ENCODE measurements at regions not wholly inside any gene's neighbourhood (a gene's known extent, or its start where the extent isn't known, plus 50 kb on each side); places are given as distances from the start of the nearest gene placed in this dataset.

DNA sequence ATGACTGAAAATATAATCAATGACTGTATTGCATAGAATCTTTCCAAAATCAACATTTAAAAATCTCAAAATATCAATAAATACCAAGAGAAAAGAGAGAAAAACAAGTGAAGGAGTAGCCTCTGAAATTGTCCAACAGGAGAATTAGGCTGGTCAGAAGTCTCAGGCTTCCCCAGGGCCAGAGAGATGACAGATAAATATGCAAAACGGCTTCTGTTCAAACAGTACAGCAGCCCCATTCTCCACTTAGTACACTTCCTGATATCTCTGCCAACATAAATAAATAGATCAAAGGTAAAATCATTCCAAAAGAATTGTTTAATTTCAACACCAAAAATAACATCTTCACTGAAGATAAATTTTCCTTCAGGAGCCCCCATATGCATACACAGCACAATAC lies 204.7 kb upstream of the GABRA2 start:
- H3K36me3 Mint-ChIP-seq: no peaks in the 10 kb centered on the region
- no peak overlapping the region for H3K27ac Mint-ChIP-seq
- DNase-seq (ENCODE audit: low spot score in 2 of 2) (no peak), ATAC-seq (no peak)
- peaks cover 21 to 28% of the 10 kb centered on the region in 2 donors for H3K9me3 Mint-ChIP-seq

DNA sequence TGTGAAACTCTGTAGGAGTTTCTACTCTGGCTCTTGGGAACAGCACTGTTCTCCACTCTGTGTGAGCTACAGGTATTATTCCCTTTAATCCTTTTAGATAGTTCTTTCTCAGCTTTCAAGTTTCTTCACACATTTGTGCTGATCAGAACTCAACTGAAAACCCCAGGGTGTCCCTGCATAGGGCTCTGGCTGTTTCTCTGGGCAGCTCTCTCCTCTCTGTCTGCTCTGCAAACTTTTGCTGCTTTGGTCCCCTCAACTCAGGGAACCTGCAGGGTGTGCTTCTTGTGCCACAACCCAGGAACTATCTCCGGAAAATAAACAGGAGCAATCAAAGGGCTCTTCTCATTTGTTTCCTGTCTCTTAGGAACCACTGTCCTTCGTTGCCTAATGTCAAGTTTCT lies 196.6 kb upstream of the GABRA2 start:
- H3K9me3 Mint-ChIP-seq: peaks cover 4 to 11% of the 10 kb centered on the region in 2 donors
- no peak for ATAC-seq
- no peak for DNase-seq (ENCODE audit: low spot score in 2 of 2)

DNA sequence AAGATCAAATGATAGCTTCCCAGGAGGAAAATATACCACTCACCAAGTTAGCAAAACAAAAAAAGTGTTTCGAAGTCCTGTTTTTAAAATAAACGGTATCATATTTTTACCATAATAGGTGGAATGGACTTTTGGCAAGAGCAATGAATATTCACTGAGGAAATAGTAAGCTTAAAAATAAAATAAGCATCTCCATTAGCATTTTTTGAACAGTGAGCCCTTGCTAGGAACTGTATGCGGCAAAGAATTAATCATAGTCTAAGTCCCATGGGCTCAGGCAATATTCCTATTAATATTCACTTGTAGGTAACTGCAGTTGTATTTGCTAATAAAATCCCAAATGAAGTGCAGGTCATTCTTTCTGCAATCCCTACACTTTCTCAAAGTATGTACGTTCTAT lies 191.7 kb upstream of the GABRA2 start:
- no peak for ATAC-seq
- no peak for DNase-seq (ENCODE audit: low spot score in 2 of 2)
- H3K9me3 Mint-ChIP-seq: peaks cover 2 to 4% of the 10 kb centered on the region in 2 donors
- no peak overlapping the region for H3K27ac Mint-ChIP-seq
- no peaks in the 10 kb centered on the region for H3K36me3 Mint-ChIP-seq

More for the DNA sequence above, 196.6 kb upstream of the GABRA2 start:
- Mint-ChIP-seq H3K27ac (peak overlapping the region in 1 of 2 donors; percentile 22), H3K36me3 (no peaks in the 10 kb centered on the region)

DNA sequence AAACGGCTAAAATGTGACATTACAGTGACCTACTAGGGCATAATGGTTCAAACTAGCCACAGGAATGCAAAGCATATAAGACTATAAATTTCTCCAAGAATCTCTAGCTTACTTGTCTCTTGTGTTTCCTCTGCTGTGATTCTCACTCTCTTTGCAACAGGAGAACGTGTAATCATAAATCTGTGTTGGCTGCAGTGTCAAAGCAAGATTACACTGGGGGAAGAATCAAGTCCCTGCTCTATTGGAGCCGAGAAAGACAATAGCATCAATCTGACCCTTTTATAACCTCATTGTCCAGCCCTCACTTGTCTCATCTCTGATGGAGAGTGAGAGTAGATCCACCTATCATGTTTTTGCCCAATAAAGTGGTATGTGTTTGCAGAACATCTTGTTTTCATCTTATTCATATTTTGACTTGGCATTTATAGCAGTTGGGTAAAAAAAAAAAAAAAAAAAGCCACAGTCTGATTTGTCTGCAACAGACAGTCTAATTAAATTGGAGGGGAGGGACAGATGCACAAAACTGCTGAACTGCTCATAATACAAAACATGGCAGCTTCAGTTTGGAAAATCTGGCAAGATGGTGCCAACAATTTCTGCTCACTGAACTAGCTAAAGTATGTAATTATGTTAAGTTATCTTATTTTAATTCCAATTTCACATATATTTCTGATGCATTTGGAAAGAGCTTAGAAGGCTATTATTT lies 165.0 kb upstream of the GABRA2 start:
- no peak for DNase-seq (ENCODE audit: low spot score in 2 of 2)
- no peak for ATAC-seq
- H3K9me3 Mint-ChIP-seq: peaks cover 4 to 8% of the 10 kb centered on the region in 2 donors
- no peak overlapping the region for H3K27ac Mint-ChIP-seq
- H3K36me3 Mint-ChIP-seq: no peaks in the 10 kb centered on the region

DNA sequence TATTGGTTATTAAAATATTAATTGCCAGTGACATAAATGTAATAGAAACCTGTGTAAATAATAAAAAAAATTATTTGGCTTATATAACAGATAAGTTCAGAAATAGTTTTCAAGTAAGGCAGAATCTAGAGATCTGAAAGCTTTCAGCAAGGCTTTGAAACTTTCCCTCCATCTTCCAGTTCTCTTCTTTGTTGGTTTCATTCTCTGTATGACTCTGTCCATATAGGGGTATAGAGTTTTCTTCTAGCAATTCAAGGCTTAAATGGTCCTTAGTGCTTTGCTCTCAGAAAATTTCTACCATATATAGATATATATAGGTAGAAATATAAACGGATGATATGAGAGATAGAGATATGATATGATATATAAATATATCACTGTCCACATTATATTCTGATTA lies 160.5 kb upstream of the GABRA2 start:
- no peak overlapping the region for H3K27ac Mint-ChIP-seq
- no peak for ATAC-seq
- DNase-seq (ENCODE audit: low spot score in 2 of 2): no peak
- peaks cover 6 to 8% of the 10 kb centered on the region in 2 donors for H3K9me3 Mint-ChIP-seq
- H3K36me3 Mint-ChIP-seq: no peaks in the 10 kb centered on the region

DNA sequence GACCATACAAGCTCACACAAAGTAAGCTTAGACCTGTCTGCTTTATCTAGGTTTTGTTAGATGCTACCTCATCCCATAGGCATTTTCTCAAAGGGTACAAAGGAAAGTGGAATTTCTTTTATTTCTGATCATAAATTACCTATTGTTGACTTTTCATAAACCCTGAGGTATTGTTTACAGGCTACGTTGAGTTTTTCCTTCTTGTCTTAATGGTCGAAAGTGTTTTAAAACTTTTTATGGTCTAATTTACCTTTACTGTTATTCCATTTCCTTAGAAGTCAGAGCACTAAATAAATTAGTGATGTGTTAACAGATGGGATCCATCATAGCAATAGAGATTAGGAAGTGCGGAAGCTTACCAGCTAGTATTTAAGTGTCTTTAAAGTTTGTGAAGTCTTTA lies 159.2 kb upstream of the GABRA2 start:
- Mint-ChIP-seq H3K27ac (no peak overlapping the region), H3K9me3 (peaks cover 7 to 10% of the 10 kb centered on the region in 2 donors), H3K36me3 (no peaks in the 10 kb centered on the region)
- no peak for ATAC-seq
- DNase-seq (ENCODE audit: low spot score in 2 of 2): no peak

DNA sequence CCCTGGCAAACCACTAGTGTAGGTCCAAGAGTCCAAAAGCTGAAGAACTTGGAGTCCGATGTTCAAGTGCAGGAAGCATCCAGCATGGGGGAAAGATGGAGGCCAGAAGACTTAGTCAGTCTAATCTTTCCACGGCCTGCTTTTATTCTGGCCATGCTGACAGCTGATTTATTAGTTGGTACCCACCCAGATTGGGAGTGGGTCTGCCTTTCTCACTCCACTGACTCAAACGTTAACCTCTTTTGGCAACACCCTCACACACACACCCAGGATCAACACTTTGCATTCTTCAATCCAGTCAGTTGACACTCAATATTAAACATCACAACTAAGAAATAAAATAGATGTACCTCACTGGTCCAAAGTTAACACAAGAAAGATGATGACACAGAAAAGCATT lies 134.8 kb upstream of the GABRA2 start:
- peaks cover 11% of the 10 kb centered on the region in 2 donors for H3K9me3 Mint-ChIP-seq
- DNase-seq (ENCODE audit: low spot score in 2 of 2) (no peak), ATAC-seq (no peak)
- H3K36me3 Mint-ChIP-seq: no peaks in the 10 kb centered on the region
- H3K27ac Mint-ChIP-seq: no peak overlapping the region

DNA sequence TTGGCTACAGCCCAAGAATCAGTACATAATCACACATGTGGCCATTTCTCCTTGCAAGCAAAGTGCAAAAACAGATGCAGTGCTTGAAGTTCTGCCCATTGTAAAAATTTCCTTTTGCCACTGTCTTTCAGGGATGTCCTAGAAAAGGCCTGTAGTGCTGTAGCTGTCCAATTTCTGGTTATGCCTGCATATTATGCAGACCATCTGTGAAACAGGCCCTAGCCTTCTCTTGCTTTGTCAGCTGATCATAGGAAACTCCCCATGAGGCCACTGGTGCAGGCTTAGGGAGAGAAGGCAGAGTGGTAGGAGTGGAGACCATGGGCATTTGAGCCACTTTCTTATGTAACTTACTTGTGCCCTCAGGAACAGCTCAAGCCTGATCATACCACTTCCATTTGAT lies 130.4 kb upstream of the GABRA2 start:
- ATAC-seq (no peak), DNase-seq (ENCODE audit: low spot score in 2 of 2) (no peak)
- Mint-ChIP-seq H3K27ac (no peak overlapping the region), H3K9me3 (peaks cover 10 to 17% of the 10 kb centered on the region in 2 donors), H3K36me3 (no peaks in the 10 kb centered on the region)

DNA sequence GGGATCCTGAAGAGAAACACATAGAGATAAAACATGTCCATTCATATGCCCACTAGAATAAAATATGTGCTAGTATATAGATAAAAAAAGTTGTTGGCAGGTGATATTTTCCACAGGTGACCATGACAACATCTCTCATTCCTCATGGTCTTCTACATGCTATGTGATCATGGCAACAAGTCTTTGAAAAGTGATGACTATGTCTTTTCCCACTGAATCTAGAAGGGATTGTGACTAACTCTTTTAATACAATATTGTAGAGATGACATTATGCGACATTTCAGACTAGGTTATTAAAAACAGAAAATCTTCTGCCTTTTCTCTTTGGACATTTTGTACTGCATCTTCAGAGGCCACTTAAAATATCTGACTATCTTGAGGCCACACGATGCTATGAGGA lies 126.0 kb upstream of the GABRA2 start:
- Mint-ChIP-seq H3K27ac (no peak overlapping the region), H3K9me3 (peaks cover 11 to 12% of the 10 kb centered on the region in 2 donors), H3K36me3 (no peaks in the 10 kb centered on the region)
- ATAC-seq: no peak
- DNase-seq (ENCODE audit: low spot score in 2 of 2): no peak

DNA sequence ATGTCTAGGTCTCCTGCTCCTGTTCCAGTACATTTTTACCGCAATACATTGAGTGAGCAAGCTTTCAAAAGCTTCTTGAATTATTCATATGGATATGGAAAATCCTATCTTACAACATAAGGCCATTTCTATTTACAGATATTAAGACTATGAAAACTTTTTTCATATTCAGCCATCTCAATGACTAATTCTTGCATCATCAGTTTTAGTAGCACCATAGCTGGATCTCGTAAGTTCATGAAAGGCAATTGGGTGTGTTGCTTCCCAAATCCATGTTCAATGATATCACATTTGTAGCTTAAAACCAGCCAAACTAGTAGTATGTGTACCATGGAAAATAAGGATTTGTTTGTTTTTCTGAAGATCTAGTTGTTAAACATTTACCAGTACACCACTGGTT lies 118.3 kb upstream of the GABRA2 start:
- ATAC-seq (no peak), DNase-seq (ENCODE audit: low spot score in 2 of 2) (no peak)
- Mint-ChIP-seq H3K27ac (no peak overlapping the region), H3K9me3 (peaks cover 4 to 5% of the 10 kb centered on the region in 2 donors), H3K36me3 (no peaks in the 10 kb centered on the region)

DNA sequence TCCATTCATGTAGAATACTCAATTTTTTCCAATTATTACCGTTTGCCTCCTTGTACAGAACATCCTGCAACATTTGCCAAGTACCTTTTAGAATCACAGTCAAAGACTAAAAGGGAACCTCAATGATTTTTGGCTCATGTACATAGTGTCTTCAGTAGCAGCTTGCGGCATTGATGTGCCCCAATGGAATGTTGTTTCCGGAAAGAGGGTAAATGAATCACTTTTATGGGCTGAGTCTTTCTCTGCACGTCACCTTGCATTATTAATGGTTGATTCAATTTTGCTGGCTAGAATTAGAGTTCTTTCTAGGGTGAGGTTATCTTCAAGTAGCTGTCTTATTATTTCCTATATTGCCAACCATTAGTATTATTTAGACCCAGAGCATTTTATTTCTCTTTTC lies 116.9 kb upstream of the GABRA2 start:
- H3K9me3 Mint-ChIP-seq: peaks cover under 1 to 2% of the 10 kb centered on the region in 2 donors
- H3K27ac Mint-ChIP-seq: no peak overlapping the region
- ATAC-seq: no peak
- H3K36me3 Mint-ChIP-seq: no peaks in the 10 kb centered on the region
- DNase-seq (ENCODE audit: low spot score in 2 of 2): no peak

DNA sequence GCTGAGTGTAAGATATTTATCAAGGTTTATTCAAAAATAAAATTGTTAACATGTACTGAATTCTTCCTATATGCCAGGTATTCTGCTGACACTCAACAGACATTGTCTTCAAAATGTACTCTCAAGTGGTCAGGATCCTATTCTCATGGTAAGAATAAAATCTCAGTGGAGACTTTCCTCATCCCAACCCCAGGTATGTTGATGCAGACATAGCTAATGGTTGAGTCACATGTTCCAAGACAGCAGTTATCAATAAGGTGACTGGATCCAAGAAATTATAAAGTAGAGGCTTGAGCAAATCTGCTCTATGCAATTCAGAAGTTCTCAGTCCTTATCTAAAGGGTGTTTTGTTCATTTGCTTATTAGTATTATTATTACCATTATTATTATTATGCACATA lies 115.2 kb upstream of the GABRA2 start:
- DNase-seq (ENCODE audit: low spot score in 2 of 2): no peak
- ATAC-seq: no peak
- Mint-ChIP-seq H3K27ac (no peak overlapping the region), H3K9me3 (peaks cover 8% of the 10 kb centered on the region in 2 donors), H3K36me3 (no peaks in the 10 kb centered on the region)

DNA sequence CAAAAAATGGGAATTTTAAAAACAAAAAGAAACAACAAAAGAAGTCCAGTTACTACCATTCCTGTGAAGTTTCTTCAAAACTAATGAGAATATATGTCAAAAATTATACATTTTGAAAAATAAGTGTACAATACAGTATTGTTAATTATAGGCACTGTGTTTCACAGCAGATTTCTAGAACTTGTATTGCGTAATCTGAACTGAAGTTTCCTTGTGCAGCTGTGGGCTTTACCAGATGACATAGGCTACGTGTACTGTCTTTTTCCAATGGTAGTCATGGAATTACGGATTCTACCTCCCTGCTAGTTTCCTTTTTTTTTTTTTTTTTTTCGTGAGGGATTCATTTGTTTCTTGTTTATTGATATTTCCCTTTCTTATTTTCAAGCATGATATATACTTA lies 113.8 kb upstream of the GABRA2 start:
- Mint-ChIP-seq H3K9me3 (peaks cover 8% of the 10 kb centered on the region in 2 donors), H3K27ac (no peak overlapping the region), H3K36me3 (no peaks in the 10 kb centered on the region)
- no peak for ATAC-seq
- DNase-seq (ENCODE audit: low spot score in 2 of 2): no peak

DNA sequence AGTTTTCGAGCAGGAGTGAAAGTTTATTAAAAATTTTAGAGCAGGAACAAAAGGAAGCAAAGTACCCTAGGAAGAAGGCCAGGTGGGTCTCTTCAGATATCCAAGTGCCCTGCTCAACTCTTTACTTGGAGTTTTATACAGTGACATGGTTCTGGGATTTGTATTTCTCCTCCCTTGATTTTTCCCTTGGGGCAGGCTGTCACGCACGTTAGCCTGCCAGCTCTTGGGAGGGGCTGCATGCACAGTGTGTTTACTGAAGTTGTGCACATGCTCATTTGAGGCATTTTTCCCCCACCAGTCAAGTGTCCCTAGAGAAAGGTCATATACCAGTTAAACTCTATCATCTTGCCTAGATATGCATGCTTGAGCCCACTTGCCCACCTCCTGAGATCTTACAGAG lies 102.5 kb upstream of the GABRA2 start:
- H3K27ac Mint-ChIP-seq: no peak overlapping the region
- H3K36me3 Mint-ChIP-seq: peaks cover 0 to 5% of the 10 kb centered on the region in 2 donors
- DNase-seq (ENCODE audit: low spot score in 2 of 2) (no peak), ATAC-seq (no peak)
- peaks cover 7 to 14% of the 10 kb centered on the region in 2 donors for H3K9me3 Mint-ChIP-seq

DNA sequence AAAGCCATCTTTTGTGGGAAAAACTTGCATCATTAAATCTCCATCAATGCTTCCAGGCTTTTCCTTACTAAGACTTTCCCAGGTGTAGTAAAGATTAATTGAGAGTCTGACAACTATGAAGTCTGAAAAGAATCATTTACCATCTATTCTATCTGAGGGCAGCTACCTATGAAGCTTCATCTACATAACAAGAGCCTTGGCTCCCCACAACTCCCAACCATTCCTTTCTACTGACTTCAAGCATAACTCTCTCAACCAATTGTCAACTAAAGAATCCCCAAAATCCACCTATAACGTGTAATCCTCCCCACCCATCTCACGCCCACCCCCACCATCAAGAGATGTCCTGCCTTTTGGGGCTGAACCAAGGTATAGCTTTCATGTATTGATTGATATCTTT lies 101.5 kb upstream of the GABRA2 start:
- Mint-ChIP-seq H3K9me3 (peaks cover 7 to 21% of the 10 kb centered on the region in 2 donors), H3K36me3 (peaks cover 0 to 5% of the 10 kb centered on the region in 2 donors), H3K27ac (no peak overlapping the region)
- DNase-seq (ENCODE audit: low spot score in 2 of 2) (no peak), ATAC-seq (no peak)

DNA sequence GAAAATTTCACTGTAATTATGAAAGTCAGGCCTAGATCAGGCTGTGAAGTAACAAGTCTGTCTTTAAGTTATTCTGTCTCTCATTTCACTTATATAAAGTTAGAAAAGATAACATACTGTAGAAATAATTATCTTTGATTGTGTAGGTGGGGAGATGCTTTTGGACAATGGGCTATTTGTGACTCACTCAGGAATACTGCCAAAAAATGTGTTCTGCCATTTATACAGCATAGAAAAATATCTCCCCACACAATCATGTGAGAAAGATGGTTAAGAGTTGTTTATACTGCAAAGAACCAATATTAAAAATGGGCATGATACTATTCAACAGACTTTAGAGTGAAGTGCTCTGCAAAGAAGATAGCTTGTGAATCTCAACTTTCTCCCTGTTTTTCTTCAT lies 95.0 kb upstream of the GABRA2 start:
- no peak for DNase-seq (ENCODE audit: low spot score in 2 of 2)
- peaks cover 0 to 3% of the 10 kb centered on the region in 2 donors for H3K36me3 Mint-ChIP-seq
- no peak overlapping the region for H3K27ac Mint-ChIP-seq
- peaks cover 12 to 28% of the 10 kb centered on the region in 2 donors for H3K9me3 Mint-ChIP-seq
- ATAC-seq: no peak

DNA sequence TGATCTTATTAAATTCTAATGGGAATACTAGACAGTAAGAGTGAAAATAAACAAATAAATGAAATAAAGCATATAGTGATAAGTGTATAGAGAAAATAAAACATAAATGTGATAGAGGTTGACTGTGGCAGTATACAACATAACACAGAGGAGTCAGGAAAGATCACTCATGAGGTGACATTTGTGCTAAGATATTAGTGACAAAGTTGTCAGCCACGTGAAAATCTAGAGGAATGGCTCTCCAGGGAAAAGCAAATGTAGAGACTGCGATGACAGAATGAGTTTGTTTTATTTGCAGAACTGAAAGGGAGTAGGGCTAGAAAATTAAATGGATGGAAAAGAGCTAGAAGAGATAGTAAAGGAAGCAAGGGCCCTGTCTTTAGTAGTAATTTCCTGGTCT lies 72.8 kb upstream of the GABRA2 start:
- Mint-ChIP-seq H3K36me3 (no peaks in the 10 kb centered on the region), H3K9me3 (peaks cover 17 to 21% of the 10 kb centered on the region in 2 donors), H3K27ac (no peak overlapping the region)
- DNase-seq (ENCODE audit: low spot score in 2 of 2) (no peak), ATAC-seq (no peak)

DNA sequence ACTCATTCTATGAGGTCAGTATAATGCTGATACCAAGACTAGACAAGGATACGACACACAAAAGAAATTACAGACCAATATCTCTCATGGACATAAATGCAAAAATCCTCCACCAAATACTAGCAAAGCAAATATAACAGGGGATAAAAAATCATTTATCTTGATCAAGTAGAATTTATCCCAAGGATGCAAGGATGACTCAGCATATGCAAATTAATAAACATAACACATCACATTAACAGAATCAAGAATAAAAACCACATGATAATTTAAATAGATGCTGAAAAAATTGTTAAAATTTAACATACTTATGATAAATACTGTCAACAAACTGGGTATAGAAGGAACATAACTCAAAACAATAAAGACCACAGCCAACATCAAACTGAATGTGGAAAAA lies 69.4 kb upstream of the GABRA2 start:
- H3K9me3 Mint-ChIP-seq: peaks cover 26 to 28% of the 10 kb centered on the region in 2 donors
- DNase-seq (ENCODE audit: low spot score in 2 of 2) (no peak), ATAC-seq (no peak)
- H3K36me3 Mint-ChIP-seq: peaks cover 0 to 12% of the 10 kb centered on the region in 2 donors
- no peak overlapping the region for H3K27ac Mint-ChIP-seq

Data from activated naive CD4-positive, alpha-beta T cell treated with anti-CD3 and anti-CD28 coated beads, Interleukin-2, amount 50 U/mL, for 72 hours (primary cell).